Urothelium cell line (cell line): ENCODE measurements at regions not wholly inside any gene's neighbourhood (a gene's known extent, or its start where the extent isn't known, plus 50 kb on each side); places are given as distances from the start of the nearest gene placed in this dataset.
"Not testable (repeated sequence)": the region's sequence is repeated elsewhere in the genome, so short reads cannot be mapped to it uniquely, and the experiment has no call there.

ENCODE experiments used
- DNase-seq: peaks from one replicate; pipeline ENCODE4 v3.0.0; 2011; ENCODE audit warnings: low spot score, mixed read lengths
- FAIRE-seq: peaks from 2 replicates; lab custom pipeline; 2011; peaks lifted over from hg19 to GRCh38; lab: Jason Lieb, UNC

DNA sequence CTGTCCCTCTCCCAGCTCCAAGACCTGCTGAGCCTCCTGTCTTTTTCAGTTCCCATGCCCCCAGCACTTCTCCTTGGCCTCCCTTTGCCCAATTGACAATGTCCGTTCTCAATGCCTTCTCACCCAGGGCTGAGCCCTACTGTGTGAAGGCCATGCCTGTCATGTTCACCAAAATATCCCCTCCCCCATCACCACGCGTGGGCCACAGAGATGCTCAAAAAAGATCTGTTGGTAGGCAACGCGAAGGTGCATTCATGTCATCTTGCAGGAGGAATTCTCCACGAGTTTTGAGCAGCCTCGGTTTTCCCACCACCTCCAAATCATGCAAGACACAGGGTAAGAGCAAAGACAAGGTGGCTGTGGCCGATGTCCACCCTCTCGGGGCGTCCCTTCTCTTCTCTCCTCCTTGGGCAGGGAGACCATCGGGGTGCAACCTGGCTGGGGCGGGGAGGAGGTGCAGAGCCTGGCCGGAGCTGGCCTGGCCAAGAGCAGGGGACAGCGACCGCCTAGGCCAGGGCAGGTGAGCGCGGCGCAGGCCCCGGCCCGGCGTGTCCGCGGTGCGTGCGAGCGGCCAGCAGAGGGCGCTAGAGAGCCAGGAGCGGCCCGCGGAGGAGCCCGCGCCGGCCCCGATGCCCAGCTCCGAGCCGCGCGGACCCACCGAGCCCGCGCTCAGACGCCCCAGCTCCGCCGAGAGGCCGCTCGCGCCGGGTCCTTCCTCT, 56.3 kb upstream of the KRTAP5-11 start:
- not testable (repeated sequence) for FAIRE-seq
- peak; percentile 70 for DNase-seq

DNA sequence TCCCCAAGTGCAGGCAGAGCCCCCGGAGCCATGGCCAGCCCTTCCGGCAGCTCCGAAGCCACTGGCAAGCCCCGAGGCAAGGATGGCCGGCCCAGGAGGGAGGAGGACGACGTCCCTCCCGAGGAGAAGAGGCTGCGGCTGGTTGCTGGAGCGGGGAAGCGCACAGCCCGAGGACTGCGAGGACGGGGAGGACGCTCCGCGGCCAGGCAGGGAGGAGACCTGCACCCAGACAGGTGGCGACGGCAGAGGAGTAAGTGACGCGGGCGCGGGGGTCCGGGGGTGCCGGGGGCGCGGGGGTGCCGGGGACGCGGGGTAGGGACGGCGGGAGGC, 56.8 kb upstream of the KRTAP5-11 start:
- peak; percentile 28 for DNase-seq
- FAIRE-seq, result not testable (repeated sequence)

DNA sequence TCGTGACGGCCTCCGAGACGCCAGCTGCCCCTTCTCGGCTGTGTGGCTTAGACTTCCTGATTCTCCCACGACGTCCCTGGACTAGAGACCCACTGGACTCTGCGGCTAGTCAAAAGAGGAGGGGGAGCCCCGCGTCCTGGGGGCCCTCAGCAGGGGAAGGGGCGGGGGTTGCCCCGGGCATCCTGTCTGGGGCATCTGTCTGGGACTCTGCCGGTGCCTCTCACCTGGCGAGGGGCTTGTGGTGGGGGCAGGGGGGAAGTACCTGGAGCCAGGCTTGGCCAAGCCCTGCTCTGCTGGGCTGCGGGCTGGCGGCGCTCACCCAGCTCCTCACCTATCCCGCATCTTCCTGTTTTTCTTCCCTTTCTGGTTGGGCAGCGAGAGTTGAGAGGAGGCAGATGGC, 57.2 kb upstream of the KRTAP5-11 start:
- DNase-seq, FAIRE-seq: not testable (repeated sequence)

GRCh38 chr11:71647078-71647477, 64.4 kb upstream of the KRTAP5-11 start:
- not testable (repeated sequence) for DNase-seq, FAIRE-seq

GRCh38 chr11:71652998-71653397, 70.3 kb upstream of the KRTAP5-11 start:
- not testable (repeated sequence) for FAIRE-seq

DNA sequence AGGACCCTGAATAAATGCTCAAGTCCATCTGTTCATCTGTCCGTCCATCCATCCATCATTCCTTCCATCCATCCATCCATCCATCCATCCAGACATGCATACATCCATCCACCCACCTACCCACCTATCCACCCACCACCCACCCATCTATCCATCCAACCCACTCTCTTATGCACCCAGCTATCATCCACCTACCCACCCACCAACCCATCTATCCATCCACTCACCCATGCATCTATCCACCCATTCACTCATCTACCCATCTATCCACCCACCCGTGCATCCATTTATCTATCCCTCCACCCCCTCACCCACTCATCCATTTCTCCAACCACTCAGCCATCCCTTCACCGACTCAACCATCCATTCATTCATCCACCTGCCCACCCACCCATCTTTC, 71.7 kb upstream of the KRTAP5-11 start:
- not testable (repeated sequence) for FAIRE-seq, DNase-seq

More at GRCh38 chr11:71652998-71653397, 70.3 kb upstream of the KRTAP5-11 start:
- not testable (repeated sequence) for DNase-seq

DNA sequence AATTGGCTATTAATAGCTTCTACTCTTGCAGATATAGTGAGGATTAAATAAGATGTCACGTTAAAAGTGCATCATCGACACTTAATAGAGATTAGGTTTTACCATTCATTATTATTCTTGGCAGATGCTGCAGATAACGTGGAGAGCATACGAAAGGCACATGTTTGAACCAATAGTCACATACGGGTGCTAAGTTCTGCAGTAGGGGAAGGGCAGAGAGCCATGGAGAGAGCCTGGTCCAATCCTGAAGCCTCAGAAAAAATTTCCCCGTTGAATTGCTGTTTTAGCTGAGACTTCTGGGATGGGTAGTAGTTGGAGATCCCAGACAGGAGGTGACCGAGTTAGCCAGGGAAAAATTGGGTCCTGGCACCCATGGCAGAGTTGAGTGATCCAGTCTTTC, 72.4 kb upstream of the KRTAP5-11 start:
- not testable (repeated sequence) for FAIRE-seq, DNase-seq

- FAIRE-seq, result not testable (repeated sequence)
- peak; percentile 4 for DNase-seq
Observed at GRCh38 chr11:71656513-71656912, 73.8 kb upstream of the KRTAP5-11 start.

- DNase-seq, FAIRE-seq: not testable (repeated sequence)
Observed at GRCh38 chr11:71664941-71665340, 82.3 kb upstream of the KRTAP5-11 start.

GRCh38 chr11:71698110-71698509, 115.4 kb upstream of the KRTAP5-11 start:
- not testable (repeated sequence) for FAIRE-seq, DNase-seq

- FAIRE-seq, DNase-seq: not testable (repeated sequence)
Observed at GRCh38 chr11:71698961-71699360, 116.3 kb upstream of the KRTAP5-11 start.

GRCh38 chr11:71701435-71702291, 119.0 kb upstream of the KRTAP5-11 start:
- DNase-seq, FAIRE-seq: not testable (repeated sequence)

- not testable (repeated sequence) for DNase-seq, FAIRE-seq
Observed at GRCh38 chr11:71705086-71705737, 122.5 kb upstream of the KRTAP5-11 start.

DNA sequence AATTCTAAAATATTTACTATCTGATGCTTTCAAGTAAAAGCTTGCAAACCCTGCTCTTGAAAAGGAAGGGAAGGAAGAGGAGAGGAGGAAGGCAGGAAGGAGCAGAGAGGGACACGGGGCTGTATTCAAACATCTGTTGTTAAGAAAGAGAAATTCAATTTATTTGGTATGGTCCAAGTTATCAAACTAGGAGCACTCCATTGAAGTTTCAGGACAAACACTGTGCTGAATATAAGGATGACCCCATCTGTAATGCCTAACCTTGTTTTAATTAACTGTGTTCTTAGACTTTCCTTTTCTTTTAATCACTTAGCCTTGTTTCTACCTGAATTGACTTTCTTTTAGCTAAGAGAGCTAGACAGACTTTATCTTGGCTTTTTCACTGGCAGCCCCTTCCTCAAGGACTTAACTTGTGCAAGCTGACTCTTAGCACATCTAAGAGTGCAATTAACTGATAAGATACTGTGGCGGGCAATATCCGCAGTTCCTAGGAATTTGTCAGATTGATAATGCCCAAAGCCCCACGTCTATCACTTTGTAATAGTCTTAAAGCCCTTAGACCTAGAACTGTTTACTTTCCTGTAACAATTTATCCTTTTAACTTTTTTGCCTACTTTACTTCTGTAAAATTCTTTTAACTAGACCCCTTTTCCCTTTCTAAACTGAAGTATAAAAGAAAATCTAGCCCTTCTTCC, 123.2 kb upstream of the KRTAP5-11 start:
- not testable (repeated sequence) for FAIRE-seq, DNase-seq

- FAIRE-seq, DNase-seq: not testable (repeated sequence)
Observed at GRCh38 chr11:71707083-71707482, 124.4 kb upstream of the KRTAP5-11 start.

- DNase-seq, FAIRE-seq: not testable (repeated sequence)
Observed at GRCh38 chr11:71709541-71709940, 123.5 kb upstream of the DEFB108B start.

- not testable (repeated sequence) for FAIRE-seq, DNase-seq
Observed at GRCh38 chr11:71710171-71710671, 122.8 kb upstream of the DEFB108B start.

DNA sequence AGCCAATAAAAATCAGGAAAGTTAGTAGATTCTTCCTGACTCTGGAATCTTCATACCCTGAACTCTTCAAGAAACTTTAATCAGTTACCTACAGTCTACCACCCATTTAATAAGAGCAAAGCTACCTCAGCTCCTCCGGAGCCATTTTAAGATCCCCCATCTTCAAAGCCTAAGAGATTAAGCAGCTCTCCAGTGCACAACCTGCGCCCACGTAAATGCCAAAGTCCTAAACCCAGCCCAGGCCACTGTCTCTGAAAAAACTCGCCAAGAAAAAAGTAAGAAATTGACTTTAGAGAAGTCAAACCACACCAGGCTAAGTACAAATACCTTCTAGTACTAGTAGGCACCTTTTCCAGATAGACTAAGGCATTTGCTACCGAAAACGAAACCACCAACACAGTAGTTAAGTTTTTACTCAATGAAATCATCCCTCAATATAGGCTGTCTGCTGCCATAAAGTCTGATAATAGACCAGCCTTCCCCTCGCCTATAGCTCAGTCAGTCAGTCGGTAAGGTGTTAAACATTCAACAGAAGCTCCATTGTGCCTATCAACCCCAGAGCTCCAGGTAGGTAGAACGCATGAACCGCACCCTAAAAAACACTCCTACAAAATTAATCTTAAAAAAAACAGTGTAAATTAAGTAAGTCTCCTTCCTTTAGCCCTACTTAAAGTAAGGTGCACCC, 122.2 kb upstream of the DEFB108B start:
- DNase-seq, FAIRE-seq: not testable (repeated sequence)

GRCh38 chr11:71712350-71712749, 120.7 kb upstream of the DEFB108B start:
- not testable (repeated sequence) for FAIRE-seq, DNase-seq
